ENCODE measurements at regions not wholly inside any gene's neighbourhood (a gene's known extent, or its start where the extent isn't known, plus 50 kb on each side); places are given as distances from the start of the nearest gene placed in this dataset.

DNA sequence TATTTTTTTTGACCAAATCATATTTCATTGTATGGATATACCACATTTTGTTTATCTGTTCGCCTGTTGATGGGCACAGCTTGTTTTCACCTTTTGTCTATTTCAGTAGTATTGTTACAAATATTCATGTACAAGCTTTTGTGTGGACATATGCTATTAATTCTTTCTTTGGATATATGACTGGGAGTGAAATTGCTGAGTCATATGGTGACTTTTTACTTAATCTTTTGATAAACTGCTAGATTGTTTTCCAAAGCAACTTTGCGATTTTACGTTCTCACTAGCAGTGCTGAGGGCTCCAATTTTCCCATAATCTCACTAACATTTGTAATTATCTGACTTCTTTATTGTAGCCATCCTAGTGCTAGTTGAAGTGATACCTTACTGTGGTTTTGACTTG, 112.4 kb downstream of the CD8B2 start:
- Histone ChIP-seq H3K27me3 (ENCODE audit: control insufficient read depth, insufficient read depth, low read length) (no peaks in the 10 kb centered on the region), H3K9me3 (ENCODE audit: control insufficient read depth, low read length) (no peaks in the 10 kb centered on the region), H3K4me1 (ENCODE audit: control insufficient read depth, insufficient read depth, low read length) (no peaks in the 10 kb centered on the region), H3K36me3 (ENCODE audit: control insufficient read depth, insufficient read depth, low read length) (no peaks in the 10 kb centered on the region), H3K4me3 (ENCODE audit: low read length) (no peak overlapping the region), H3K9ac (ENCODE audit: low read length) (no peak overlapping the region)

DNA sequence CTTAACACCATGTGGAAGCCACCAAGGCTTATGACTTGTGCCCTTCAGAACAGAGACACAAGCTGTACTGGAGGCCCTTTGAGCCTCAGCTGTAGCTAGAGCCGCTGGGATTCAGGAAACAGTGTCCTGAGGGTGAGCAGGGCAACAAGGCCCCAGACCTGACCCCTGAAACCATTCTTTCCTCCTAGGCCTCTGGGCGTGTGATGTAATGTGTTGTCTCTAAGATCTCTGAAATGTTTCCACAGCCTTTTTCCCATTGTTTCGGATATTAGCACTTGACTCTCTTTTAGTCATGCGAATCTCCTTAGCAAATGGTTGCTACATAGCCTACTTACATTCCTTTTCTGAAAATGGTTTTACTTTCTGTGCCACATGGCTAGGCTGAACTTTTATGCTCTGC, 114.9 kb downstream of the CD8B2 start:
- H3K9ac ChIP-seq (ENCODE audit: low read length): no peak overlapping the region
- H3K36me3 ChIP-seq (ENCODE audit: control insufficient read depth, insufficient read depth, low read length): no peaks in the 10 kb centered on the region
- no peaks in the 10 kb centered on the region for H3K4me1 ChIP-seq (ENCODE audit: control insufficient read depth, insufficient read depth, low read length)
- no peak overlapping the region for H3K4me3 ChIP-seq (ENCODE audit: low read length)
- H3K9me3 ChIP-seq (ENCODE audit: control insufficient read depth, low read length): no peaks in the 10 kb centered on the region
- H3K27me3 ChIP-seq (ENCODE audit: control insufficient read depth, insufficient read depth, low read length): no peaks in the 10 kb centered on the region

DNA sequence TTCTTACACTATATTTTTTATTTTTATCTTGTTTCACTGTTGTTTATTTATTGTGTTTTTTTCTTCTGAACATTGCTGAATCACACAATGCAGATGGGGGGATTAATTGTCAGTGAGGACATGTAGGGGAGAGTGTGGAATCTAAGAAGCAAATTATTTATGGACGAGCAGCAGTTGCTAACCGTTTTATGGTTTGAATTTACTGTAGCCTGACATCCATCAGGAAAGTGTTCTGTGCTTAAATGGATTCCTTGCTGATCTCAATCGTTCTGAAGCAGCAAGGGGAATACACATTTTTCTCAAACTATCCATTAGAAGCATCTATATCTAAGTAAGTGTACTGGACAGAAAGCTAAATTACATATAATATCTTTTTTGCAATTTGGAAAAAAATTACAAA, 119.5 kb downstream of the CD8B2 start:
- Histone ChIP-seq H3K4me1 (ENCODE audit: control insufficient read depth, insufficient read depth, low read length) (no peaks in the 10 kb centered on the region), H3K36me3 (ENCODE audit: control insufficient read depth, insufficient read depth, low read length) (no peaks in the 10 kb centered on the region), H3K27me3 (ENCODE audit: control insufficient read depth, insufficient read depth, low read length) (no peaks in the 10 kb centered on the region), H3K9ac (ENCODE audit: low read length) (no peak overlapping the region), H3K9me3 (ENCODE audit: control insufficient read depth, low read length) (no peaks in the 10 kb centered on the region), H3K4me3 (ENCODE audit: low read length) (no peak overlapping the region)

DNA sequence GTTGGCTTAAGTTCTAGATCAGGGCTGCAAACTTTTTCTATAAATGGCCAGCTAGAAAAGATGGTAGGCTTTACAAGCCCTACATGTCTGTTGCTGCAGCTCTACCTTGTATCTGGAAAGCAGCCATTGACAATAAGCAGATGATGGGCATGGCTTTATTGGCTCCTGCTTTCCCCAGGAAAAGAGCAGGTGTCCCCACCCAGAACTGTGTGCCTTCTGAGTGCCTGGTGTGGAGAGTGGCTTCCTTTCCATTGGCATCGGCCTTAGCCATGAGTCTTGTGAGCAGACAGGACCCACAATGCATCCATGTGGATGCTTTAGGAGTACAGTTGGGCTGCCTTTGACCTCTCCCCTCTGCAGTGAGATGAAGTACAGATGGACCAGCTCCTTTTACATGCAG, 120.2 kb downstream of the CD8B2 start:
- Histone ChIP-seq H3K36me3 (ENCODE audit: control insufficient read depth, insufficient read depth, low read length) (no peaks in the 10 kb centered on the region), H3K27me3 (ENCODE audit: control insufficient read depth, insufficient read depth, low read length) (no peaks in the 10 kb centered on the region), H3K4me3 (ENCODE audit: low read length) (no peak overlapping the region), H3K4me1 (ENCODE audit: control insufficient read depth, insufficient read depth, low read length) (no peaks in the 10 kb centered on the region), H3K9ac (ENCODE audit: low read length) (no peak overlapping the region), H3K9me3 (ENCODE audit: control insufficient read depth, low read length) (peaks cover 1% of the 10 kb centered on the region)

DNA sequence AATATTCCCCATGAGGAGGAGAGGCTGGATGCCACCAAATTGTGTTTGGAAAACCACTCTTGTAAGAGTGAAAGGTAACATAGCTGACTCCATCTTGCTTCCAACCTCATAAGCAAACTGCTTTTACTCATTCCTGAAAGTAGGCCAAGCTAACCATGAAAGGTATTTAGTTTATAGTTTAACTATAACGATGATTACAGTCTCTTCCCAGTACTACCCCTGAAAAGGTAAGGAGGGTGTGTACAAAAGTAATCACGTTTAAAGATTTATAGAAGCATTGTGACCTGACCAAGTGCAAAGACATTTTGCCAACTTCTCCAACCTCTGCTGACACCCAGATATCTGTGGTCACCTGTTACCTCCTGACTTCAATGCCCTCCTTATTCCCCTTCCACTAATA, 122.6 kb downstream of the CD8B2 start:
- Histone ChIP-seq H3K4me1 (ENCODE audit: control insufficient read depth, insufficient read depth, low read length) (peaks cover 2% of the 10 kb centered on the region), H3K9ac (ENCODE audit: low read length) (no peak overlapping the region), H3K4me3 (ENCODE audit: low read length) (no peak overlapping the region), H3K27me3 (ENCODE audit: control insufficient read depth, insufficient read depth, low read length) (no peaks in the 10 kb centered on the region), H3K9me3 (ENCODE audit: control insufficient read depth, low read length) (peaks cover 7% of the 10 kb centered on the region), H3K36me3 (ENCODE audit: control insufficient read depth, insufficient read depth, low read length) (no peaks in the 10 kb centered on the region)

DNA sequence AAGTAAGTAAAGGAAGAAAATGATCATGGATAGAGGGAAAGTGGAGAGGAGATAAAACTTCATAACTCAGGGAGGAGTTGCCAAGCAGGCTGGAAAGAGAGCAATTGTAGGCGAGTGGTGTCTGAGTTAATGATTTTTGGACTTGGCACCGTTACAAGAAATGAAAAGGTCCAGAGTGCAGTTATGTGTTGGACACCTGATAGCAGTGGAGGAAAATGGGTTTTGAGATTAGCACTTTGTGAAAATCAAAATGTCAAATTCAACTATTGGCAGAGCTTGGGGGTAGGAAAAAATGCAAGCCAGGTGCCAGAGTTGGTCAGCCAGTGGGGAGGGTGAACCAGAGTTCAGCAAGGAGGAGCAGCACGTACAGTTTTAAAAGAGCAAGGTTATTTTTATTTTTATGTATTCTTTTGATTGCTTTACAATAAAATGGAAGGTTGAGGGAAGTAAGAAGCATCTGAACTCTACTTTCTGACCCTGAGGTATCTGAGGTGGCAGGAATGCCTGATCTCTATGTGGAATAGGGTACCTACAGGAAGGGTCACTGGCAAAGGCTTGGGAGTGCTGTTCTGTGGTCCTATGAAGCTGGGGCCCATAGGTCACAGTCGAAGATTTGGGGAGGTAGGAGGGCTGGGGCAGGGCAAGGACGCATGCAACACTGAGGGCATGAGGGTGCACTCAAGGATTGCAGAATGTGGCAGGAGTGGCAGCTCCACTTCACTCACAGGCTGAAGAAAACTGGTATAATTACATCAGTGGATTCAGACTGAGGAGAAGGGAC, 127.5 kb downstream of the CD8B2 start:
- H3K9ac ChIP-seq (ENCODE audit: low read length): no peak overlapping the region
- H3K4me3 ChIP-seq (ENCODE audit: low read length): no peak overlapping the region
- H3K9me3 ChIP-seq (ENCODE audit: control insufficient read depth, low read length): peaks cover 7% of the 10 kb centered on the region
- H3K4me1 ChIP-seq (ENCODE audit: control insufficient read depth, insufficient read depth, low read length): peaks cover 8% of the 10 kb centered on the region
- no peaks in the 10 kb centered on the region for H3K27me3 ChIP-seq (ENCODE audit: control insufficient read depth, insufficient read depth, low read length)
- no peaks in the 10 kb centered on the region for H3K36me3 ChIP-seq (ENCODE audit: control insufficient read depth, insufficient read depth, low read length)

DNA sequence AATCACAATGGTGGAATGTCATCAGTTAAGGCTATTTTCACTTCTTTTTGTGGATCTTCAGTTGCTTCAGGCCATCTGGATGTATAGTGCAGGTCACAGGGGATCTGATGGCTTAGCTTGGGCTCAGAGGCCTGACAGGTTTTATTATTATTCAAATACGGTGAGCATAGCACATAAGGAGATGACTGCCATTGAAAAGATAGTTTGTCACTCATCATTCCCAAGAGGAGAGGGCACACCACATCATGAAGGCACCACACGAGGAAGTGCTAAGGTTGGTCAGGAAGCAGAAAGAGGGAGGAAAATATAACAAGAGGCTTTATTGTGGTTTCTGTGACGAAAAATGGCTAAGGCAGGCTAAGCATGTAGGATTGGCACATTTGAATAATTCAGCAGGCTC, 131.4 kb downstream of the CD8B2 start:
- Histone ChIP-seq H3K4me3 (ENCODE audit: low read length) (no peak overlapping the region), H3K36me3 (ENCODE audit: control insufficient read depth, insufficient read depth, low read length) (no peaks in the 10 kb centered on the region), H3K9me3 (ENCODE audit: control insufficient read depth, low read length) (no peaks in the 10 kb centered on the region), H3K9ac (ENCODE audit: low read length) (no peak overlapping the region), H3K27me3 (ENCODE audit: control insufficient read depth, insufficient read depth, low read length) (no peaks in the 10 kb centered on the region), H3K4me1 (ENCODE audit: control insufficient read depth, insufficient read depth, low read length) (peaks cover 8% of the 10 kb centered on the region)

DNA sequence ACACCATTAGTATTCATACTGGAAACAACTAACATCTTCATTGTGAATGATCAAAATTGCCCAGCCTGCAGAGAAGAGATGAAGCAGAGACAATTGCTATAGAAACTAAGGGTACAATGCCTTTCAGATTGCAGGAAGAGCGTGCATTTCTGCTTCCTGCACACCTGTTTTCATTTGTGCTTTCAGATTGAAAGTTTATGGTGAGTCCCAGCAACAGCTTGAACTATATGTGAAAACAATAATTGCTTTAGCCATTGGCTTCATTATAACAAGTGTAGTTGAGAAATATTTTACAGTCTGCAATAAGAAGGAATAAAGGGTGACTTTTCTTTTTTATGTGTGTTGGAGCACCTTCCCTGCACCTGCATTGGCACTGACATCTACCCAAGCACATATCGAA, 136.3 kb downstream of the CD8B2 start:
- Histone ChIP-seq H3K4me3 (ENCODE audit: low read length) (no peak overlapping the region), H3K9ac (ENCODE audit: low read length) (no peak overlapping the region), H3K4me1 (ENCODE audit: control insufficient read depth, insufficient read depth, low read length) (no peaks in the 10 kb centered on the region), H3K27me3 (ENCODE audit: control insufficient read depth, insufficient read depth, low read length) (no peaks in the 10 kb centered on the region), H3K9me3 (ENCODE audit: control insufficient read depth, low read length) (no peaks in the 10 kb centered on the region), H3K36me3 (ENCODE audit: control insufficient read depth, insufficient read depth, low read length) (no peaks in the 10 kb centered on the region)

DNA sequence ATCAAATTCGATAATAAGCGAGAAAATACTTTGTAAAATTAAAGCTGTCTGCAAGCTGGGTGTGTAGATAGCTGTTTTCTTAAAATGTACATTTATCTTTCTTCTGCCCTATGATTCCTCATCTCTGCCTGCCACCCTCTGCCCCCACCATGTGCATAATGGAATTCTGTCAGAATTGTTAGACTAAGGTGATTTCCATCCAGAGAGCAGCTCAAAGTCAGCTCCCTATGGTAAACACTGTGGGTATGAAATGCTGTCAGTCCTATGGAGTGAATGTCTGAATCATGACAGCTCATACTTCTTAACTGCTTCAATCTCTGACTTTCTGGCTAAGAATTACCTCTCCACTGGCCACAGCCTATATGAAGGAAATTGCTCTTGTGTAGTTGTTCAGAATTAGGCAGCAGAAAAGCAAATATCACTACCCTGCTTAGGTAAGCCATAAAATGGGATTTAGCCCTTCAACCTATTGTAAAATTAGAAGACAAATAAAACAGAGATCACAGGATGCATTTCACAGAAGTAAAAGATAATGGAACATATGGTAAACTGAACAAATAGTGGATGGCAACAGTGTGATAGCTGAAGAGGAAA, 137.7 kb downstream of the CD8B2 start:
- Histone ChIP-seq H3K9ac (ENCODE audit: low read length) (no peak overlapping the region), H3K36me3 (ENCODE audit: control insufficient read depth, insufficient read depth, low read length) (no peaks in the 10 kb centered on the region), H3K4me1 (ENCODE audit: control insufficient read depth, insufficient read depth, low read length) (no peaks in the 10 kb centered on the region), H3K4me3 (ENCODE audit: low read length) (no peak overlapping the region), H3K27me3 (ENCODE audit: control insufficient read depth, insufficient read depth, low read length) (no peaks in the 10 kb centered on the region), H3K9me3 (ENCODE audit: control insufficient read depth, low read length) (no peaks in the 10 kb centered on the region)

DNA sequence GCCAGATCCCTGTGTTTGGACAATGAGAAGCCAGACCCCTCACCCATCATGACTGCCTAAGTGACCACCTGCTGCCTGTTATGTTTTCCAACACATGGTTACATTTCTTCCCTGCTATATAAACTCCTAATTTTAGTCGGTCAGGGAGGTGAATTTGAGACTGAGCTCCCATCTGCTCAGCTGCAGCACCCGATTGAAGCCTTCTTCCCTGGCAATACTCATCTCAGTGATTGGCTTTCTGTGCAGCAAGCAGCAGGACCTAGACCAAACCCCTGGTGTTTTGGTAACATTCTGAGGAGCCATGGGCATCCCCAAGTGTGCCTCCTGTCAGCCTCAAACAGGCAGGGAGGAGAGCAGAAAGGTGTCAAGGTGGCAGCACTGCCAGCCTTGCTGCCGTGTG, 141.2 kb downstream of the CD8B2 start:
- no peak overlapping the region for H3K9ac ChIP-seq (ENCODE audit: low read length)
- no peak overlapping the region for H3K4me3 ChIP-seq (ENCODE audit: low read length)
- no peaks in the 10 kb centered on the region for H3K36me3 ChIP-seq (ENCODE audit: control insufficient read depth, insufficient read depth, low read length)
- H3K4me1 ChIP-seq (ENCODE audit: control insufficient read depth, insufficient read depth, low read length): no peaks in the 10 kb centered on the region
- H3K9me3 ChIP-seq (ENCODE audit: control insufficient read depth, low read length): no peaks in the 10 kb centered on the region
- H3K27me3 ChIP-seq (ENCODE audit: control insufficient read depth, insufficient read depth, low read length): no peaks in the 10 kb centered on the region

DNA sequence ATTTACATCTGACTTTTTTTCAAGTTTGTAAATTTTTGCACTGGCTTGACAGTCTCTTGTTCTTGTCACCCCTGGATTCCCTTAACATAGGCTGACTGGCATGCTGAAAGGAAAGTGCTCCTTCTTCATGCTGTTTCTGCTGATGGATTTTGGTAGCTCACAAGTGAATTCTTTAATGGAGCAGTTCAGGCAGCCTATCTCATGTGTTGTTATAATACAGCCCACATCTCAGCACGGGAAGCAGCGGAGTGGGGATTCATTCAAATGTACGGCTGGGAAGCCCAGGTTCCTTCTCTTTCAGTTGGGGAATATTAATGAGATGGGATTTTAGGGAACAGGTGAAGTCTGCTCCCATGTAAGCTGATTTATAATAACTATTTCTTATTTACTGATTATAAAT, 142.8 kb downstream of the CD8B2 start:
- H3K9me3 ChIP-seq (ENCODE audit: control insufficient read depth, low read length): no peaks in the 10 kb centered on the region

DNA sequence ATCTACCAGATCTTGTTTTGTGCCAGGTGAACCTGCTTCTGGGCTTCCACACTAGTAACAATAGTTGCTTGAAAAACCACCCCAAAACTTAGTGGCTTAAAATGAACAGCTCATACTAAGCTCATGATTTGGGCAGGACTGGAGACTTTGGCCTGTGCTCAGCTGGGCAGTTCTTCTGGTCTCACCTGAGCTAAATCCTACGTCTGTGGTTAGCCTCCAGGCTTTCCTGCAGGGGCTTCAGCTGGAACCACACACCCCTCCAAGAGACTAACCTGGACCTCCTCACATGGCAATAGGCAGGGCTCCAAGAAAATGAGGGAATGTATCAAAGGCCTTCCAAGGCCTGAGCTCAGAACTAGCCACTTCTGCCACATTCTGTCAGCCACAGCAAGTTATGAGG, 144.1 kb downstream of the CD8B2 start:
- no peaks in the 10 kb centered on the region for H3K9me3 ChIP-seq (ENCODE audit: control insufficient read depth, low read length)
- H3K4me1 ChIP-seq (ENCODE audit: control insufficient read depth, insufficient read depth, low read length): no peaks in the 10 kb centered on the region
- H3K9ac ChIP-seq (ENCODE audit: low read length): no peak overlapping the region
- no peaks in the 10 kb centered on the region for H3K36me3 ChIP-seq (ENCODE audit: control insufficient read depth, insufficient read depth, low read length)
- no peaks in the 10 kb centered on the region for H3K27me3 ChIP-seq (ENCODE audit: control insufficient read depth, insufficient read depth, low read length)
- H3K4me3 ChIP-seq (ENCODE audit: low read length): no peak overlapping the region

More for the DNA sequence above, 142.8 kb downstream of the CD8B2 start:
- Histone ChIP-seq H3K36me3 (ENCODE audit: control insufficient read depth, insufficient read depth, low read length) (no peaks in the 10 kb centered on the region), H3K9ac (ENCODE audit: low read length) (no peak overlapping the region), H3K4me1 (ENCODE audit: control insufficient read depth, insufficient read depth, low read length) (no peaks in the 10 kb centered on the region), H3K27me3 (ENCODE audit: control insufficient read depth, insufficient read depth, low read length) (no peaks in the 10 kb centered on the region), H3K4me3 (ENCODE audit: low read length) (no peak overlapping the region)

Measured in mucosa of stomach (tissue), 1 donor.